DMS53 treated with DMSO at 0.1 percent for 48 hours (cell line): ENCODE measurements at regions not wholly inside any gene's neighbourhood (a gene's known extent, or its start where the extent isn't known, plus 50 kb on each side); places are given as distances from the start of the nearest gene placed in this dataset.
"Not testable (repeated sequence)": the region's sequence is repeated elsewhere in the genome, so short reads cannot be mapped to it uniquely, and the experiment has no call there.

ENCODE experiments used
- DNase-seq: peaks from one replicate; lab custom pipeline; 2025; ENCODE audit not compliant: unreplicated experiment; lab: John Stamatoyannopoulos, UW

DNA sequence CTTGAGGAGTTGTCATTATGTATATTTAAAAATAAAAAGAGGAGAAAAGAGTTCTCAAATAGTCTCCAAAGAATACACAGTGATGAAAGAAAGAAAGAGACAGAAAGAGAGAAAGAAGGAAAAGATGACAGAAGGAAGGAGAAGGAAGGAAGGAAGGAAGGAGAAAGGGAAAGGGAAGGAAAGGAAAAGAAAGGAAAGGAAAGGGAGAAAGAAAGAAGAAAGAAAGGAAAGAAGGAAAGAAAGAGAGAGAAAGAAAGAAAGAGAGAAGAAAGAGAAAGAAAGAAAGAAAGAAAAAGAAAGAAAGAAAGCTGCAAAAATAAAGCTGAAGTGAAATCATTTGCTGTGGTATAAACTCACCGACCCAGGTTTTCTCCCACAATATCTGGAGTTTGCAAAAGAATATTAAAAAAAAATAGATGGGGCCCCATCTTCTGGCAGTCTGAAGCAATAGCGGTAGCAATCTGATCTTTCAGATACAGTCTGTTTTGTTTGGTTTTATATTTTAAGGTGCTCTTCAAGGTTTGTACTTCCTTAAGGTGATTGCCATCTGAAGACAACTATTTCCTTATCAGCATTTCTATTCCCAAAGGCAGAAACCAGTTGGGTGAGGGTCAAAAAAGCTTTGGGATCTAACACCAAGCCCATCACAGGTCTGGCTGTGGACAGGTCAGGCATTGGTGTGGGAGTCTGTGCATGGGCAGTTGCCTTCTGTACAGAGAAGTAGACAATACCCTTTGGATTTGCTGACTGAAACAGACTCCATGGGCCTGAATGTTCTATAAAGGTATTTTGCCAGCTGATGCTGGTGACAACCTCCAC lies 160.4 kb downstream of the CPEB2 start:
- DNase-seq: peak; percentile 41

DNA sequence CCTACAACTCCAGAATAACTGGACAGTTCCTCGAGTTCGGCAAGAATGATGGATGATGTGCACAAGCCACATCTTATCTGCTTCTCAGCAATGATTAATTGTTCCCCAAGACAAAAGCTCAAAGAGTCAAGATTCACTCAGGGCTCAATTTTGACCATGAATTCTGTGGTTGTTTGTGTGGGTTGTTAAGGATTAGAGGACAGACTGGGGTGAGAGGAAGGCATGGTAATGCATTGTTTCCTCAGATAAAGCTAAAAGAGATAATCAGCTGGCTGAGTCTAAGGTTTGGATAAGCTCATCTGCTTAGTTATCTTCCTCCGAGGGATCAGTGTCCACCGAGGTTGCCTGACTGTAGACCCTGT lies 161.0 kb downstream of the CPEB2 start:
- no peak for DNase-seq

DNA sequence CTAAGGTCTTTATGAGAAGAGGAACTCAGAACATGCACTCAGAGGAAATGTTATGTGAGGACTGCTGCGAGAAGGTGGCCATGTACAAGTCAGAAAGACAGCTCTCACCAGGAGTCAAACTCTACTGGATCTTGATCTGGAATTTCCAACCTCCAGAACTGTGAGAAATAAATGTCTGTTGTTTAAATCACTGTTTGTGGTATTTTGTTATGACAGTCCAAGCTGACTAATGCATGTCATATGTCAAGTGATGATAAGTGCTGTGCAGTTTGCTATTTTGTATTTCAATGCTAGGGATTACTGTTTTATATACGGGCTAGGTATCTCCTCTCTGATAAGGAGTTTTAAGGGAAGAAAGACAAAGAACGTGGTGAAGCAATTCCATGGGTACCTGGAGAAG lies 162.3 kb downstream of the CPEB2 start:
- no peak for DNase-seq

DNA sequence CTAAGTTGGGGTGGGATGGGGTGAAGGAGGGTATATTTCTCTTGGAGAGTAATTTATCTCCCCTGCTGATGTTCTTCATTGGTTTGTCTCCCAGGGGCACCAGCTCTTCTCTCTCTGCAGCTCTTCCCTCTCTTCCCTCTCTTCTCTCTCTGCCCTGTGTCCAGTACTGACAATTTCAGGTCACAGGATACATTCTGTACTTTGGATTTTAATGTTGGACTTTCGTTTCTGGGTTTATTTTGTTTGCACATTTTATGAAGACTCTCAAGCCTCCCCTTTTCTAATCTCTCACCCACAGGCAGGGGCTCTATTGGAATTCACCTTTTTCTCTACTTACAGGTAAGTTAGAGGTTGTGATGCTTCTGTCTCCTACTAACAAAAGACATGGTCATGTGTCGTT lies 165.5 kb downstream of the CPEB2 start:
- no peak for DNase-seq

DNA sequence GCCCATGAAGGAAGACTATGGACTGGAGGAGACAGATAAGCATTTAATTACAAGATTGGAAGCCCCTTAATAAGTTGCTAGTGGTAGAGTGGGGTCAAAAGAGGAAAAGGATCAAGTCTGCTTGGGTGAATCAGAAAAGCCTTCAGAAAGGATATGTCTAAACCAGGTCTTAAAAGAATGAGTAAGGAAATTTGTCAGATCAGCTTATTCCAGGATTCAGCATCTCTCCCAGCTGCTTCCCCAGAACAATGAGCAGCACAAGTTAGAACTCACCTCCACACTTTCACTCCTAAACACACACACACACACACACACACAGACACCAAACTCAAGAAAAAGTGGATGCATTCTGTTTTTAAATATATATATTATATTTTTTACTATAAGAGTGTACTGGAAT lies 166.5 kb downstream of the CPEB2 start:
- DNase-seq: no peak

DNA sequence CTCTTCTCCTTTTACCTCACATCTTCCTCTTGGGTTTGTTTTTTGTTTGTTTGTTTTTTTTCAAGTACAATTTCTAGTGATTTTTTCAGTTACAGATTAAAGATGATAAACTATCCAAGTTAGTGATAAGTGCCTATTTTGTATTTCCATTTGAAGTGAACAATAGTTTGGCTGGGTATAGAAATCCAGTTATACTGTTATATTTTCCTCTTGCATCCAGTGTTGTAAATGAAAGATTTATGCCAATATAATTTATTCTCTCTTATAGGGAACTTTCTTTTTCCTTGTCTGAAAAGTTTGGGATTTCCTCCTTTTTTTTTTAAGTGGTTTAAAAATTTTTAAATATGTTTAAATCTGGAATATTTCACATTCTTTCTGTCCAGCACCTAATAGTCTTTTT lies 169.4 kb downstream of the CPEB2 start:
- DNase-seq: no peak

DNA sequence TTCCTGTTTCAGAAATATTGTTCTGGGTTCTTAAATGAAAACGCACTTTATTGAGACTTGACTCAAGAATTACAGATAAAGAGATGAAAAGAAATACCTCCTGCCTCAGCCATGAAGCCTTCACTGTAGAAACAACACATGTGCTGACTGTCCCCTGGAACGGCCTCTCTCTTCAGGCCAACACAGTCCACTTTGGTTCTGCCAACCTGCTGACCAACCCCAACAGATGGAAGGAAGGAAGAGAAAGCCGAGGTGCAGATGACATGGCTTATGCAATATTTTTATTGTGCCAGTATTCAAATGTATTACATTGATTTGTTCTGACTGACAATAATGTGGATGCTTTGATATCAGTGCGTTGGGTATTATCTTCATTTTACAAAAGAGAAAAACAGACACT lies 171.0 kb downstream of the CPEB2 start:
- DNase-seq: no peak

DNA sequence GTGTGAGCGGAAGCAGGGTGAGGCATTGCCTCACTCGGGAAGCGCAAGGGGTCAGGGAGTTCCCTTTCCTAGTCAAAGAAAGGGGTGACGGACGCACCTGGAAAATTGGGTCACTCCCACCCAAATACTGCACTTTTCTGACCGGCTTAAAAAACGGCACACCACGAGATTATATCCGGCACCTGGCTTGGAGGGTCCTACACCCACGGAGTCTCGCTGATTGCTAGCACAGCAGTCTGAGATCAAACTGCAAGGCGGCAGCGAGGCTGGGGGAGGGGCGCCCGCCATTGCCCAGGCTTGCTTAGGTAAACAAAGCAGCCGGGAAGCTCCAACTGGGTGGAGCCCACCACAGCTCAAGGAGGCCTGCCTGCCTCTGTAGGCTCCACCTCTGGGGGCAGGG lies 171.9 kb downstream of the CPEB2 start:
- DNase-seq: not testable (repeated sequence)

DNA sequence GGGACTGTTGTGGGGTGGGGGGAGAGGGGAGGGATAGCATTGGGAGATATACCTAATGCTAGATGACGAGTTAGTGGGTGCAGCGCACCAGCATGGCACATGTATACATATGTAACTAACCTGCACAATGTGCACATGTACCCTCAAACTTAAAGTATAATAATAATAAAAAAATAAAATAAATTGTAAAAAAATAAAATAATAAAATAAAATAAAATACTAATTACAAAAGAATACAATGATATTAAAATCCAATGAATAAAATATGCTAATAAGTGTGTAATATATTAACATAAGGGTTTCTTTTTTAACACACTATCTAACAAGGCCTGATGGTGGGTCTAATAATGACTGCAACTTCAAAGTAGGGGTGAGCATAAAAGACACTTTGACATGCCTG lies 177.6 kb downstream of the CPEB2 start:
- not testable (repeated sequence) for DNase-seq

DNA sequence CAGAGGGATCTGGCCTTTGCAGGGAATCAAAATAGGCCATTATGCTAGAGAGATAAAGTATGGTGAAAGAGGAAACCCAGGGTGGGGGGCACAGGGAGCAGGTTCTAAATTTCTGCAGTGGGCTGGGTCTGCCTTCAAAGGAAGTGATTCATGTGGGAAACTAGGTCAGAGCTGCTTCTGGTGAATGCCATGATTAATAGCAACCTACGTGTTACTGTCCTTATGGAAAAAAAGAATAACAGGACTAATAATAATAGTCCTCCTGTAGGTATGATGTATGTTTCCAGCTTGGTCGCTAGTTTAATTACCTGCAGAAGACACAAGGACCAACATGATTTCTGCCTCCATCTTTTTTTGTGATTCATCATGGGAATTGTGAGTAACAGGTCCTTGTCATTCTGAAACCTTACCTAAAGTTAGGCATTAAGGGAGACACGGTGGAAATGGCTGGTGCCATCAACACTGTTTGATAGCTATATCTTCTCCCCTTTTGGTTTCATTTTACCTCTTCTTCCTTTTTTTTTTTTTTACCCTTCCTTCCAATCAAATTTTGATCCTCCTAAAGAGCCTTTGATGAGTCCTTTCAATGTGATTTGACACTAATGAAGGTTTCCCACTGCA lies 180.4 kb downstream of the CPEB2 start:
- no peak for DNase-seq

DNA sequence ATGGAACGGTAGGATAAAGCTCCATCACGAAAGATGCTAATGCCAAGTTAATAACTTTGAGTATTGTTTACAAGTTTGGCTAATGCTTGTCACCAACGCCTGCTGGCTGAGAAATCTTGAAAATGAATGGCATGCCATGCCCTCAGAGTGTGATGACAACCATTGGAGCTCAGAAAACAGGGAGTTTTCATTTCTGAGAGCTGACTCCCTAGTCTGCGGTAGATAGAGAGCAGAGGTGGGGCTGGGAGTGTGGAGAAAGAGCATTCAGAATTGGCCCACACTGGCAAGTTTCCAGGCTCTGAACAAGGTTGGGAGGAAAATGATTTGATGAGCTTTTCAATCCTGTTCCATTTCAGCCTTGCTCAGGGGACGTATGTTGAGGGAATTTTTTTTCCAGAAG lies 183.9 kb downstream of the CPEB2 start:
- no peak for DNase-seq

DNA sequence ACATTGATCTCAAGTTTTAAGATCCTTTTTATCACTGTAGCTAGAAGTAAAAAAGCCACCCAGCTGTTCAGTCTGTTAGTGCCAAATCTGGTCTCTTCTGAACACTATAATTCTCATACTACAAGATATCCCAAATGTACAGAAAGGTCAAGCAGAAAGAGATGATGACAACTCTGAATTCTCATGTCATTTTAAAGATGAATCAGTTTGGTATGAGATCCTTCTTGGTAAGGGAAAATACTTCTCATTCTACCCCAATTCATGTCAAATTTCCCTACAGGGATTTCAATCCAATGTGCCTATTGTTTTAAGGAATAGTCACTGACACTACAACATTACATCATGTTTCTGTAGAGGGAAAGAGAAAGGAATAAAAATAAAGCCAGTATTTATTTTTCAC lies 184.5 kb downstream of the CPEB2 start:
- DNase-seq: no peak

DNA sequence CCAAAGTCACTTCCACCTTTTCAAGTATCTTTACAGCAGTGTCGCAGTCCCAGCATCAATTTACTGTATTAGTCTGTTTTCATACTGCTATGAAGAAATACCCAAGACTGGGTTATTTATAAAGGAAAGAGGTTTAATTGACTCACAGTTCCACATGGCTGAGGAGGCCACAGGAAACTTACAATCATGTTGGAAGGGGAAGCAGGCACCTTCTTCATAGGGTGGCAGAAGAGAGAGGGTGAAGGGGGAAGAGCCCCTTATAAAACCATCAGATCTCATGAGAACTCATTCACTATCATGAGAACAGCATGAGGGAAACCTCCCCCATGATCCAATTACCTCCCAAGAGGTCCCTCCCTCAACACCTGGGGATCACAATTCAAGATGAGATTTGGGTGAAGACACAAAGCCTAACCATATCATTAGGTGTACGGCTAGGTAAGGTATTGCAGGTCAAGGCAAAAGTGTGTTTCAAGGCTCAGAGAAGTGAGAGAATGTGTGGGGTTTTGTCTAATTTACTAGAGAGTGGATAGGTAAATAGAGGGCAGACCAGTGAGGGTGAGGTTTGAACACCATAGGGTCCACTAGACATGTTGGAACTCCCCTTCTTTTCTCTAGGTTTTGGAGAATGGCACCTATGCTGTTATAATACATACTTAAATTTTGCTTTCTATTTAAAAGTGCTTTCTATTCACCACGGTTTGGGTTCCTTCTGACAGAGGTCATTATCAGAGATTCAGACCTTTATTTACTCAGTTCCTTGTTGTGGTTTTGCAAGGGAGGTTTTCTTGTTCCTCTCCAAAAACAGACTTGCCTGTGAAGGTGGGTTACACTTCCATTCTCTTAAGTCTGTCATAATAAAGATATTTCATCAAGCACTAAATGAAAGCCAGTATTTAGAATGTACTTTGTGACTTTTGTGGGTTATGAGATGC lies 186.6 kb downstream of the CPEB2 start:
- no peak for DNase-seq

DNA sequence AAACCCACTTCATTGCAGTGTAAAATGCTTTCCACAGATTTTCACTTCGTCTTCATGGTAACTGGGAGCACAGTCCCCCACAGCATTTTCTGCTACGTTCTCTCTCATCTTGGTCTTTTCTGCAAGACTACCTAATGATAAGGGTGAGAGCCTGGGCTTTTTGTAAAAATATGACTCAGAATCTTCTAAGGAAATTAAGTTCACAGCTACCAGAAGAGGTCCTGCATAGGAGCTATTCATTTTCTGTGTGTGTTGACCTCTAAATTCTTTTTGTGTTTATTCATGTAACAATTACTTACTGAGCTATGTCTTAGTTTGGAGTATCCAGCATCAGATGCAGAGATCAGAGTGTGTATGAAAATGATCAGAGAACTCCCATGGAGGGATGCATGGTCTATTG lies 192.2 kb downstream of the CPEB2 start:
- DNase-seq: no peak

DNA sequence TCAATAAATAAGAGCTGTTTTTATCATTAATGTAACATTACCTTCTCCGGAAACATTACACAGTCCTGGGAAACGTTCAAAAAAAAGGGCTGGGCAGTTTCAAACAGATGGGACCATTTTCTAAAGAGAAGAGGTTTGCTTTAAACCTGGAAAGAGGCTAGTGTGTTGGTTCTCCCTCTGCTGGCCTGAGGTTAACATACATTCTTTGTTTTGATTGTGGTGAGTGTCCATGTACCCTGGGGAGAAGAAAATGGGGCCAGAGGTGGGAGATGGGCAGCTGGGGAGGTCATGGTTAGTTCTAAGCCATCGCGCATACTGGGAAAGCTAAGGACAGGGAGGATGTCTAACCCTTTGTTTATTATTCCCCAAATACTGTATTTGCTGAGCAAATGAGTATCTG lies 194.7 kb downstream of the CPEB2 start:
- no peak for DNase-seq

DNA sequence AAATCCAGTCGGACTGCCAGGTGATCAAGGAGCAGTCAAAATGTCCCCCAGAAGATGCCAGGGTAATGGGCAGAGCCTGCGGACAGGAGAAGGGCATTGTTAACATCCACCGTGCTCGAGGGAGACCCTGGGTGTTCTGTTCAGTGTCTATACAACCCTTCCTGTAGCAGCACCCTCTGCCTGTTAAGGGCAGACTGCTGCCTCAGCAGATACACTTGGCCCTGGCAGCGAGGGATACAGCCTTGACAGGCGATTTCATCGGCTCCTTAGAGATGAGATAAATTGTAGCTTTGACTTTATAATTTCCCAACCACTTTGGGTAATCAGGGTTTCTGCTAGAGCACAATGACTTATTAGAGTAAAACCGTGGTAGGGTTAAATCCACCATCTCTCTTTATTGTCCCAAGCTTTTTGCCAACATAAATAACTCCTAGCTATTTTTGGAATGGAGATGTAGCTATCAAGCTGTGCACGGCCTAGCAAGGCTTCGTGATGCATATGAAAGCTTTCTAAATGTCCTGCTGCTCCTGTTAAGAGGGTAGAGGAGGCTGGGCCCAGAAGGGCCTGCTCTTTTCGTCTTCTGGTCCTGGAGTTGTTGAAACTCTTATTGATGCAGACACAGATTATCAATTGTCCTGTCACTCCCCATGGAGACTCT lies 195.9 kb downstream of the CPEB2 start:
- DNase-seq: no peak

DNA sequence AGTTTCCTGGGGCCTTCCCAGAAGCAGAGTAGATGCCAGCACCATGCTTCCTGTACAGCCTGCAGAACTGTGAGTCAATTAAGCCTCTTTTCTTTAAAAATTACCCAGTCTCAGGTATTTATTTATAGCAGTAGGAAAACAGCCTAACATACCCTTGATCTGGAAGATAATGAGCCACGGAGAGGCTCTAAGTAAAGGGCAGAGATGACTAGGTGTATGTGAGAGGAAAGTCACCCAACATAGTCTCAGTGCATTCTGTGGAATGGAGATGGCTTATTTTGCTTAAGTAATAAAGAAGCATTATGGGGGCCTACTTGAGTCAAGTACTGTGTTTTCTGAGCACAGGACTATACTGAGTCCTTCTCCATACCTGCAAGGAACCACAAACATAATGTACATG lies 199.5 kb downstream of the CPEB2 start:
- no peak for DNase-seq

DNA sequence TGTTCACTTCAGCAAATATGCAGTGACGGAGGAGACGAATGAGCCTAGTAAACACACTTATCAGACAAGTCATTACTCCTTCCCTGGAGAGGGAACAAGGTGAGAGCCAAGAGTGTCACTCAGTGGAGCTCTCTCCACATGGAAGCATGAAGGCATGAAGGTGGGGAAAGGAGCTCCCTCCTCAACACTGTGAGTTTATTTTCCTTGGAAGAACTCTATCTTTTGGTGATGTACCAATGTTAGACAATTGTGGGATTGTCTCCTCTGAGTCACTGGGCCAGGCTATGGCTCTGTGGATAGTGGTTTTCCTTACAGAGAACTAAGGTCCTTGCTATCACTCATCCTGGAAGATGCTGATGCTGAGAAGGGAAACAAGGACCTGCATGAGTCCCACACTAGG lies 200.2 kb downstream of the CPEB2 start:
- DNase-seq: no peak

DNA sequence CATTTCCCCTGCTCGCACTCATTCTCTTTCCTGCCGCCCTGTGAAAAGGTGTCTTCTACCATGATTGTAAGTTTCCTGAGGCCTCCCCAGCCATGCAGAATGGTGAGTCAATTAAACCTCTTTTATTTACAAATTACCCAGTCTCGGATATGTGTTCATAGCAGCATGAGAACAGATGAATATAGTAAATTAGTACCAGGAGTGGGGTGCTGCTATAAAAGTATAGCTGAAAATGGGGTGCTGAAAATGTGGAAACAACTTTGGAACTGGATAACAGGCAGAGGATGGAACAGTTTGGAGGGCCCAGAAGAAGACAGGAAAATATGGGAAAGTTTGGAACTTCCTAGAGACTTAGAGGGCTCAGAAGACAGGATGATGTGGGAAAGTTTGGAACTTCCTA lies 204.2 kb downstream of the CPEB2 start:
- not testable (repeated sequence) for DNase-seq

DNA sequence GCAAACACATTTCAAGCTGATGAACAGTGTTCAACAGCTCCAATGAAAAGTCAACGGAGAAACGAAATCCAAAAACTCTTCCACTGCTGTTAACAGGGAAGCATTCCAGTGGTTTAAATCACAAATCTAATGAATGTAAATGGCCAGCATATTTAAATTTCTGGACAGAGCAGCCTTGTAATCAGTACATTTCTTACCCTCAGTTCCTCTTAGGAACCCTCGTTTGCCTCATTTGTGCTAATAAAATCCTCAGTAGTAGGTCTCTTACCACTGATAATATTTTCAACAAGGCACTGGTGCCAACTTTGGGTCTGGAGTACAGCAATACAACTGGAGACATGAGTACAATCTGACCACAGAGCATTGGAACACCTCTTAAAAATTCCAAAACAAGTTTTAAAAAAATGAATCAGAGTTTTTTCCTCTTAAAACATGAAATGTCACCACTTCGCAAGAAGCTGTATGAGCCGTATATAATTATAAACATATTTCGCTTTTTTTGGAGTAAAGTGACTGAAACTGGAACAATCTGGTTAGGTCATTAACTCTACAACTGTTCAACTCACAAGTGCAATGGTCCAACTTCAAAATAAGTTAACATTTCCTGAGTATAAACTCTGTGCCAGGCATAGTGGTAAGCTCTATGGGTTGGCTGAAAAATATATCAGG lies 211.2 kb downstream of the CPEB2 start:
- DNase-seq: no peak

DNA sequence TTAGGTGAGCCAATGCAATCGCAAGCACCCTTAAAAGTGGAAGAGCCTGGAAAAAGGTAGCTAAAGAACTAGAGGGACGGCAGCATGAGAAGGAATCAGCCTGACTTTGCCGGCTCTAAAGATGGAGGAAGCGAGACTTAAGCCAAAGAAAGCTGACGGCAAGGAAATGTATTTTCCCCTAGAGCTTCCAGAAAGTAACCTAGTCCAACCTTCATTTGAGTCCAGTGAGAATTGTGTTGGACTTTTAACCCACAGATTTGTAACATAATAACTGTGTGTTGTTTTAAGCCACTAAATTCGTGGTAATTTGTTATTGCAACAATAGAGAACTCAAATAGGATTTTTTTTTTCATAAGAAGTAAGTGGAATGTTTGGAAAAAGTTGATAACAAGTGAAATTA lies 212.7 kb upstream of the C1QTNF7 start:
- DNase-seq: no peak
